Right kidney (tissue), 1 donor: ENCODE measurements at regions not wholly inside any gene's neighbourhood (a gene's known extent, or its start where the extent isn't known, plus 50 kb on each side); places are given as distances from the start of the nearest gene placed in this dataset.

ENCODE experiments used
- DNase-seq: peaks from one replicate; pipeline ENCODE4 v3.0.0-alpha.2; 2016

GRCh38 chr3:87413814-87414213 is 137.4 kb upstream of the POU1F1 start:
- no peak for DNase-seq

- no peak for DNase-seq
These were observed 133.7 kb upstream of the POU1F1 start for GRCh38 chr3:87410110-87410509.

GRCh38 chr3:87398168-87398801 is 121.9 kb upstream of the POU1F1 start:
- DNase-seq, result no peak

- no peak for DNase-seq
These were observed 120.8 kb upstream of the POU1F1 start for GRCh38 chr3:87397211-87397610.

GRCh38 chr3:87390821-87391220 is 114.4 kb upstream of the POU1F1 start:
- no peak for DNase-seq

GRCh38 chr3:87390353-87390752 is 114.0 kb upstream of the POU1F1 start:
- DNase-seq, result no peak

- no peak for DNase-seq
These were observed 98.9 kb upstream of the POU1F1 start for GRCh38 chr3:87375231-87375682.

GRCh38 chr3:87370007-87370406 is 93.6 kb upstream of the POU1F1 start:
- no peak for DNase-seq

- DNase-seq, result no peak
These were observed 91.4 kb upstream of the POU1F1 start for GRCh38 chr3:87367736-87368135.

- DNase-seq, result no peak
These were observed 87.3 kb upstream of the POU1F1 start for GRCh38 chr3:87363721-87364120.

- DNase-seq, result no peak
These were observed 85.6 kb upstream of the POU1F1 start for GRCh38 chr3:87361956-87362355.

- no peak for DNase-seq
These were observed 84.9 kb upstream of the POU1F1 start for GRCh38 chr3:87361271-87361670.

GRCh38 chr3:87359826-87360225 is 83.4 kb upstream of the POU1F1 start:
- DNase-seq, result no peak

- no peak for DNase-seq
These were observed 82.6 kb upstream of the POU1F1 start for GRCh38 chr3:87359025-87359424.

- no peak for DNase-seq
These were observed 81.7 kb upstream of the POU1F1 start for GRCh38 chr3:87358066-87358465.

GRCh38 chr3:87354398-87354797 is 78.0 kb upstream of the POU1F1 start:
- no peak for DNase-seq

- DNase-seq, result no peak
These were observed 75.6 kb upstream of the POU1F1 start for GRCh38 chr3:87351937-87352336.

GRCh38 chr3:87350367-87351199 is 74.2 kb upstream of the POU1F1 start:
- no peak for DNase-seq

GRCh38 chr3:87349833-87350232 is 73.4 kb upstream of the POU1F1 start:
- DNase-seq, result no peak

- DNase-seq, result no peak
These were observed 60.4 kb upstream of the POU1F1 start for GRCh38 chr3:87336761-87337160.

- no peak for DNase-seq
These were observed 59.5 kb upstream of the POU1F1 start for GRCh38 chr3:87335931-87336330.

- no peak for DNase-seq
These were observed 57.1 kb upstream of the POU1F1 start for GRCh38 chr3:87333393-87333892.

- DNase-seq, result no peak
These were observed 56.4 kb upstream of the POU1F1 start for GRCh38 chr3:87332789-87333188.

- no peak for DNase-seq
These were observed 52.7 kb upstream of the POU1F1 start for GRCh38 chr3:87329065-87329464.
